HG03139 (cell line): ENCODE measurements at regions not wholly inside any gene's neighbourhood (a gene's known extent, or its start where the extent isn't known, plus 50 kb on each side); places are given as distances from the start of the nearest gene placed in this dataset.
"Not testable (repeated sequence)": the region's sequence is repeated elsewhere in the genome, so short reads cannot be mapped to it uniquely, and the experiment has no call there.

Experiments used
- ATAC-seq: cut with Tn5 transposase; IDR thresholded peaks from one replicate; pipeline ENCODE4 v1.9.1; 2021; ENCODE audit not compliant: unreplicated experiment

DNA sequence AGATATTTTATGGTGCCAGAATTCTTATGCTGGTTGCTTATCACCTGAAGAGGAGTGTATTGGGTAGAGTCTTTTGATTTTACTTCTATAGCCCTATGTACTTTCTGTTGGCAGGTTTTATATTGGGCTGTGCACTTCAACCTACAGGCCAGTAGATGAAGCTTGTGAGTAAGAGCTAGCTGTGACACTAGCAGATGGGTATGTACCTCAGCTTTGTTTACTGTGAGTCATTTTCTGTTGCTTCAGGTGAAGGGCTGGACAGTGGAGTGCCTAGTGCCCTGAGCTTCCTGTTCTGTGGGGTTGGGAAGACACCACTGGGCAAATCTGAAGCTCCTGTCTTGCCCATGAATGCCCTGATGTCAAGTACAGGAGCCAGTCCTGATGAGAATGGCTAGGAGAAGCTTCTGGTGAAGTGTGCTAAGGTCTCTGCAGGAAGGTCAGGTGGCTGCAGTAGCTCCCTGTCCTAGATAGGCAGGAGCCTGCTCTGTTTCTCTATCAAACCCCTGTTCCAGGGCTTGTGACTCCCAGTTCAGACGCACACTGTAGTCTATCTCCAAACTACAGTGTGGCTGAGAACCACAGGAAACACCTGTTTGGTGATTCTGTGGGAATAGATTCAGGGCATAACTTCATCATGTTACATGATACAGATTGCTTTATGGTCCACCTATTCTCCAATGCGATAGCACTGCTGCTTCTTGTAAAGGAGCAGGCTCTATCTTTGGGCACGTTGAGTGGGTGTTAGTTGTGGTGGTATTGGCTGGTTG lies 755.7 kb downstream of the KCNA4 start:
- ATAC-seq, result no peak

DNA sequence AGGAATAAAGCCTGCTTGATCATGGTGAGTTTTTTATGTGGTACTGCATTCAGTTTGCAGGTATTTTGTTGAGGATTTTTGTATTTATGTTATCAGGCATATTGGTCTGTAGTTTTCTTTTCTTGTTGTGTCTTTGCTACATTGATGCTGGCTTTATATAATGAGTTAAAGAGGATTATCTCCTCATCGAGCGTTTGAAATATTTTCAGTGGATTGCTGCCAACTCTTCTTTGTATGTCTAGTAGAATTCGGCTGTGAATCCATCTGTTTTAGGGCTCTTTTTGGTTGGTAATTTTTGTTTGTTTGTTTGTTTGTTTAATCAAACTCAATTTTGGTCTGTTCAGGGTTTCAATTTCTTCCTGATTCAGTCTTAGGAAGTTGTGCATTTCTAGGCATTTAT lies 758.4 kb downstream of the KCNA4 start:
- no peak for ATAC-seq

DNA sequence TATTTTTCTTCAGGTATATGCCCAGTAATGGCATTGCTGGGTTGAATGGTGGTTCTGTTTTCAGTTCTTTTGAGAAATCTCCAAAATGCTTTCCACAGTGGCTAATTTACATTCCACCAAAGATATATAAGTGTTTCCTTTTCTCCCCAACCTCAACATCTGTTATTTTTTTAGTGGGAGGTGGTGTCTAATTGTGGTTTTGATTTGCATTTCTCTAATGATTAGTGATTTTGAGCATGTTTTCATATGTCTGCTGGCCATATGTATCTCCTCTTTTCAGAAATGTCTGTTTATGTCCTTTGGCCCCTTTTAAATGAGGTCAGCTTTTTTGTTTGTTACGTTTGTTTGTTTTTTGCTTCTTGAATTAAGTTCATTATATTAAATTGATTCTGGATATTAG lies 760.2 kb downstream of the KCNA4 start:
- no peak for ATAC-seq

DNA sequence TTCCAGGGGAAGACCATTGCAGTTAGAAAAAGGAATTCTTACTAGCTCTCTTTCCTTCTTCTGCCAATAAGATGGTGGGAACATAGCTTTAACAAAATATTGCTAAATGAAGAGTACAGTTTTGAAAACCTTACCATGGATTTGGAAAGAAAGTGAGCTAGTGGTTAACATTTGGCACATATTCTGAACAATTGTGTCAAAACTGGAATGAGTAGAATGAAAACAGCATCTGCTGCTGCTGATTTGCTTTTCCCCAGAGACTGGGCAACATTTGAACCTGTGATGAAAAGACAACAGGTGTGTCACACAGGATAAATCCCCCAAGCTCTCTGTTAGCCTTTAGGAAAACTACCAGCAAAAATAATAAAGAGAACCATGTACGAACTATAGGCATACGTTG lies 761.4 kb downstream of the KCNA4 start:
- ATAC-seq, result no peak

DNA sequence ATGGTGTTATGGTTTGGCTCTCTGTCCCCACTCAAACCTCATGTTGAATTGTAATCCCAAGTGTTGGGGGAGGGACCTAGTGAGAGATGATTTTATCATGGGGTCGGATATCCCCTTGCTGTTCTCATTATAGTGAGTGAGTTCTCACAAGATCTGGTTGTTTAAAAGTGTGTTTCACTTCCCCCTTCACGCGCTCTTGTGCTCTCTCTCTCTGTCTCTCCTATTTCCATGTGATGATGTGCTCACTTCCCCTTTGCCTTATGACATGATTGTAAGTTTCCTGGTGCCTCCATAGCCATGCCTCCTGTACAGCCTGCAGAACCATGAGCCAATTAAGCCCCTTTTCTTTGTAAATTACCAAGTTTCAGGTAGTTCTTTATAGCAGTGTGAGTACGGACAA lies 765.1 kb downstream of the KCNA4 start:
- ATAC-seq, result peak; percentile 60

DNA sequence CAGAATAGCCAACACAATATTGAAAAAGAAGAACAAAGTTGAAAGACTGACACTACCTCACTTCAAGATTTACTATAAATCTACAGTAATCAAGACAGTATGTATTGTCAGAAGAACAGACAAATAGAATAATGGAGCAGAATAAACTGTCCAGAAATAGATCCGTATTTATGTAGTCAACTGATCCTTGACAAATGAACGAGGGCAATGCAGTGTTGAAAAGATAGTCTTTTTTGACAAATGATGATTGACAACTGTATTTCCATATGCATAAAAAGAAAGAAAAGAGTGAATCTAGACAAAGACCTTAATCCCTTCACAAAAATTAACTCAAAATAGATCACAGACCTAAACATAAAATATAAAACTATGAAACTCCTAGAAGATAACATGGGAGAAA lies 767.1 kb downstream of the KCNA4 start:
- ATAC-seq, result no peak

DNA sequence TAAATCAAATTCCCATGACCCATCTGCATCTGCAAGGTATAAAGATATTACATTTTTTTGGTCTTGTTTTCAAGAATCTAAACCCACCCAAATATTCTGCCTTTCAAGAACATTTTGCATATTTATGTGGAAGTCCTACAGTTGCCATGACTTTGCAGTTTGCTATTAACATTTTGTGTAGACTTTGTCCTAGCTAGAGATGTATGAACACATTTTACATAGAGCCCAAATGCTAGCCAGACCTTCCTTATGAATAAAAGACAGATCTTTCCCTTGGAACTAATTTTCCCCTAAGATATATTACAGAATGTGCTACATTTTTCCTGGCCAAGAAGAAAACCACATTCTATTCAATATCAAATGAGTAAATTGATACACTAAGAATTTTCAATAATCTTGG lies 772.5 kb downstream of the KCNA4 start:
- no peak for ATAC-seq

DNA sequence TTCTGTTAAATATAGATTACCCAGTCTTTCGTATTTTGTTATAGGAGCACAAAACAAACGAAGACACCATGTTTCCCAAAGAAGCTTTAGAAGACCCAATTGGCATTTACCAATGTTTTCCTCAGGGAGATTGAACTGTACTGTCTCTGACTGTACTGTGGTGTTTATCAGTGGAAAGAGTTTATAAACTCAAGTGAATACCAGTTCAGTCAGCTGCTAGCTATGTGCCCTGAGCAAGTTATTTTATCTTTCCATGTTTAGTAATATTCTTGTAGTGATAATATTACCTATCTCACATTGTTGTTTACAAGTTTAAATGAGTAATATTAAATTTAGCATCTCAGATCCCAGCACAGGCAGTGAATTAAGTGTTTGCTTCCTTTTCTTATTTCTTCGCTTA lies 773.2 kb downstream of the KCNA4 start:
- no peak for ATAC-seq

DNA sequence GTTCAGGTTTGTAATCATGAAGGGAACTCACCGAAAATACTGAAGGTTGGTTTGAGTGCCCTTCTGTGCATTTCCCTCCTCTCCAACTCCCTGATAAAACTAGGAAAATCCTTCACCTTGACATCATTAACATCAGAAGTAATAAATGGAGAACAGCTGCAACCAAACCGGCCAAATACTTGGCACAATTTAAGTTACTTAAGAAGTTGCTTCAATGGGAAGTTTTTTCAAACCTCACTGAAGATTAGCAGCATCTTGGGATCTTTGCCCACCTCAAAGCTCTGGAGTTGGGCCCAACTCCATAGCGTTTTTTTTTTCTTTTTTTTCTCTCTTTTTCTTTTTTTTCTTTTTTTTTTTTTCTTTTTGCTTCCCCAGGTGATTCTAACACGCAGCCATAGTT lies 784.8 kb downstream of the KCNA4 start:
- no peak for ATAC-seq

DNA sequence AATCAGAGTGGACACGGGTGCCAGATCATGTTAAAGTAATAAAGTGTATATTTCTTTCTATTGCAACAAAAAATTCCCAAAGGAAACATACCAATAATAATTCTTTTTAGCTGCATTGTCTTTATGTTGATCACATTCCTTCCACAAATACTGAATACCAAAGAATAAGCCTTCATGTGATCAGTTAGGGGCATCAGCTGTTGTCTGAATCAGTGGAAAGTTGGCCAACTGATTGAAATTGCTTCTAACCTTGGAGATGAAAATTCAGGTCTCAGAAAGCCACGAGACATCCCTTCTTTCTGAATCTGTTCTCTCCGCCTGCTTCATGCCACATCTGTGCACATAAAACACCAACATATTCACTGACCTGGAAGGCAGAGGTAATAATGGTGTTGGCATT lies 785.2 kb downstream of the KCNA4 start:
- no peak for ATAC-seq

DNA sequence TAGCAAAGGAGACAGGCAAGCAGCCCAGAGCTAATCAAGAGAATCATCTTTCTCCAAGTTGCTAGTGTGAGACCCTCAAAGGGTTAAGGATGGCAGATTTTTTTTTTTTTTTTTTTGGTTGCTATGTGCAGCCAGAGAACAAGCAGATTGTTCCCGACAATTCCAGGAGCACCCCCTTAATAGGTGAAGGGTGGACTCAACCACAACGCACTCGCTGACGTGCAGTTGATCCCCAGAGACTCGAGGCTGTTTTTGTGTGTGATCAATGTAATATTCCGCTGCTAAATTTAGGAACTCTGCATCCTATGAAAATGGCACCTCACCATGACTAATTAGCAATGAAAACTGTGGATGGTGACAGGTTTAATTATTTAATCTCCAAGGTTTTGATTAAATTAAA lies 789.0 kb downstream of the KCNA4 start:
- ATAC-seq, result no peak

DNA sequence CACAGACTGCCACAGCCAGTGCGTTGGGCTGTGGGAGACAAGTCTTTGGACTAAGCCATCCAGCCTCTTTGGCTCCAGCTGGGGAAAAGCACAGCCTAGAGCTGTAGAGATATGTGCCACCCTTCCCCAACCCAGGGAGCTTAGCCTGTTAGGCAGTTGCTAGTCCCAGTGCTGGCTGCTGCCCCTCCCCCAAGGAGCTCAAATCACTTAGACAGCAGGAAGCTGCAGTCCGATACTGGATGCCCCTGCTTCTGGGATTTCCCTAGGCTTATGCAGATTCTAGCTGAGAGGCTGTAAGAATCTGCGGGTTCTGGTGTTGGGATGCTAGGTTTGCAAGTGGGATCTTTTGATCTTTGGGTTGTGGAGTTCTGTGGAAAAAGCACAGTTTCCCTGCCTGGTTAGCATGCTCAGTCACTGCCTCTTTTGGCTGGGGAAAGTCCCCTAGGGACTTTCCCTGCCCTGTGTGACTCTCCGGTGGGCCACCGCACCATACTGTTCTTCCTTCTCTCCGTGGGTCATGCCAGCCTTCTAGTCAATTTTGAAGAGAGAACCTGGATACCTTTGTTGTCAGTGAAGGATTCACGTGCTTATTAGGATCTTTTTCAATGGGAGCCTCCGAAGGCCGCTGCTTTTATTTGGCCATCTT lies 792.0 kb downstream of the KCNA4 start:
- ATAC-seq, result no peak

DNA sequence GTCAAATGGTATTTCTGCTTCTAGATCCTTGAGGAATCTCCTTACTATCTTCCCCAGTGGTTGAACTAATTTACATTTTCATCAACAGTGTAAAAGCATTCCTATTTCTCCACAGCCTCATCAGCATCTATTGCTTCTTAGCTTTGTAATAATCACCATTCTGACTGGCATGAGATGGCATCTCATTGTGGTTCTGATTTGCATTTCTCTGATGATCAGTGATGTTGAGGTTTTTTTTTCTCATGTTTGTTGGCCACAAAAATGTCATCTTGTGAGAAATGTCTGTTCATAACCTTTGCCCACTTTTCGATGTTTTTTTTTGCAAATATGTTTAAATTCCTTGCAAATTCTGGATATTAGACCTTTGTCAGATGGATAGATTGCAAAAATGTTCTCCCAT lies 797.3 kb downstream of the KCNA4 start:
- not testable (repeated sequence) for ATAC-seq

DNA sequence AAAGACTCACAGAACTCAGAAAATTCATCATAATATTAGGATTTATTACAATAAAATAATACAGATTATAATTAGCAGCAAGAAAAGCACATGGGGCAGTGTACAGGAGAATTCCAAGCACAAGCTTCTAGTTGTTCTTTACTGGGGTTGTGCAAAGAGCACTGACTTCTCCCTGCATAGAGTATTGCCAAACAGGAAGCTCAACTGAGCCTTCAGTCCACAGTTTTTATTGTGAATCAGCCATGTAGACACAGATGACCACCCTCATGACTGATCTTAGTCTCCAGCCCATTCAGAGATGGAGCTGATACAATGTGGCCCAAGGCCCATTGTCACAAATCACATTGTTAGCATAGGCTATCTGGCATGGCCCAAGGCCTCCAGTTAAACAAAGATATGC lies 798.9 kb downstream of the KCNA4 start:
- ATAC-seq, result no peak

DNA sequence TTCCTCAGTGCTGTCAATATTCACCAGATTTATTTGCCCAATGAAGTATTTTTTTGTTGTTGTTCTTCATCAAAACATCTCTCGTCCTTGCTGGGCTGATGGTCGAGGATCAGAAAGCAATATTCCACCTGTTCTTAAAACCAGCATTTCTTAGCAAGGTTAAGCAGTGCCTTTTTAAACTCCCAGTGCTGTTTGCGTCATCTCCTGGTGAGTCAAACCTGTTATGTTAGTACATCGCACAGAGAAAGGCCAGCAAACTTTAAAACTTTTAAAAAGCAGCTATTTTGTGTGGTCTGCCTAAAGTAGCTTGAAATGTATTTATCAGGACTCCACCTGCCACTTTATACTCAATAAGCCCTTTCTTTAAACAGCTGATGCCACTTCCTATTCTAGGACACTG lies 802.0 kb downstream of the KCNA4 start:
- no peak for ATAC-seq

DNA sequence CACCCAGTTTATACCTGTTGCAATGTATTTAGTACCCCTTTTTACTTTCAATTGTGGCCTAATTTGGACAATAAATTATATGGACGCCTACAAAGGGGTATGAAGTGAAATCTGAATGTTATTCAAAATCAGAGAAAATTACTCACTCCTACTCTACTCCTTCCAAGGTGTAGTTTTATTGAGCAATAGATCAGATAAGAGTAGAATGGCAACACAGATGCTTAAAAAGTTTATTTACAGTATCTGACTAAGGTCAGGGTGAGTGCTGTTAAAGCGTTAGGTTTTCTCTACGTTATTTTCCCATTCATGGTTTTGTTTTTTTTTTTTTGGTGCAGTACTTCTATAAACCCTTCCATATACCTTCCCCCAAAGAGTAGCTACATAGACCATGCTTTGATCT lies 805.6 kb downstream of the KCNA4 start:
- ATAC-seq, result no peak

DNA sequence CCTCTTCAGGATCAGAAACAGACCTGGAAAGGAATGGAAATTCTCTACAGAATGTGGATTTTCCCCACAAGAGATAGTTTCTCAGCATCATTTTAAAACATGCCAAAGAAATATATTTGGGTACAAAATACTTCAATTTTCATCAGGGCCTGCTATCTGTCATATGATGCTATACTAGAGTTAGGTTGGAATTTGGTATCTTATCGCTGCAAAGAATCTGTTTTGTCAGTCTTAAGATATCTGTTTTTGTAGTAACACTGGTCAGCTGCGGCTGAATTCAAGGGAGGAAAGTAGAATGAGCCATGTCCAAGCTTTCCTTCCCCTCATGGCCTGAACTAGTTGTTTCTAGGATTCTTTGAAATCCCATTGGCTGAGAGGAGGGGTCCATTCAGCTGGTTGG lies 806.4 kb downstream of the KCNA4 start:
- ATAC-seq, result no peak

DNA sequence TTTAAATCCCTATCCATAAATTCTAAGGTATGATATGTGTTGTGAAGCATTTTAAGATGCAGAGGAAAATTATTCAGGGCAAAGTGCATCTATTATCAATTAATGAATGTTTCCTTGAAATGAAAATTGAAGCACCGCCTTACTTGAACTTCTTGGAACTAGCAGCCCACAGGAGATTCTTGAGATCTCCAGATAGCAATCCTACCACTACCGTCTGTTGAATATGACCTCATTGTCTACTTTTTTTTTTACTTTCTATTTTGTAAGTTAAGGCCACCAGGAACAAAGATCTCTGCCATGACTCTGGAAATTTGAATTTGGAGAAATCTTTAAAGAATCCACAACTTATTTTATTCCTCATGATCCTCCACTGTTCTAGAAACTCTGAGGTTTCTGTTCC lies 808.7 kb downstream of the KCNA4 start:
- no peak for ATAC-seq

DNA sequence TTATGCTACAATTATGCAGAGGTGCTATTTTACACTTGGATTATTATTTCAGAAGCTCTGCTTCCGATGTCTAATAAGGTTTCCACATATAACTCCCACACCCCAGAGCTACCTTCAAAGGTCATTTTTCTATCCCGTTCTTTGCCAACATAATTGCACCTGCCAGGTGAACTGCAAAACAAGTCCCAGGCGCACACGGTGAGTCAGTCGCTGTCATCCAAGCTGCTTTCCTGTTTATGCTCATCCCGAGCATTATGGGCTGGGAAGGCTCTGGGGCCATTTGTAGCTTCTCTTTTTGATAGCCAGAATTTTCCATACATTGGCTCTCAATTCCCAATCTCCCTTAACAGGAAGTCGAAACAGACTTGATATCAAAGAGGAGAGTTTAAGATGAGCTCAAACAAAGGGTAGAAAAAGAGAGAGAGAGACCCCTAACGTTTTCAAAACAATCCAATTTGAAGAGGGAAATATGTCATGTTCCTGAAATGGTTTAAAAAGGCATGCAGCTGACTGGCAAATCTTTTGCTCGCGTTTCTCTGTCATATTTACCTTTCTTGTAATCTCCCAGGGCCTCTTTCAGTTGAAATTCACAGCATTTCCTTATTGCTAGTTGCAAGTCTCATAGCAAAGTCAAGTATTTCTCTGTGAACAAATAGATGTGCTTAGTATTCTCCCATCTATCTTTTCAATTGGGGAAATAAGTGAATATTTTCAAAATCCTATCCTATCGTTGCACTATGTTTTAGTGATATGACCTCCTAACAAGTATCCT lies 815.9 kb downstream of the KCNA4 start:
- no peak for ATAC-seq

DNA sequence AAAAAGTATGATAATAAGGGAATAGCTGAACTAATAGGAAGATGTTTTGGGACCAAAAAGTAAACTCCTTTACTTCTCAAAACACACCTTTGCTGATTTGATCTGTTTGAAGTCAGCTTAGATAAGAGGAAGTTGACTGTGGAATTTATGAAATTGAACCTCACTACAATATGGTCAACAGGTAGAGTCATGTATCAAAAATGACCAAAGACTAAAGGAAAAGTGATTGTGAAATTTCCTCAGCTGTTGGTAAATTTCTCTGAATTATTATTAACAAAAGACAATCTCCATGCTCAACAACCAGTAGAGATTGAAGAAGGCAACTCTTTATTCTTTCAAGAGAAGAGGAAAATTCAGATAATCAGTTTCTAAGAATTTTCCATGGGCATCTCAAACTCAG lies 826.5 kb downstream of the KCNA4 start:
- no peak for ATAC-seq

DNA sequence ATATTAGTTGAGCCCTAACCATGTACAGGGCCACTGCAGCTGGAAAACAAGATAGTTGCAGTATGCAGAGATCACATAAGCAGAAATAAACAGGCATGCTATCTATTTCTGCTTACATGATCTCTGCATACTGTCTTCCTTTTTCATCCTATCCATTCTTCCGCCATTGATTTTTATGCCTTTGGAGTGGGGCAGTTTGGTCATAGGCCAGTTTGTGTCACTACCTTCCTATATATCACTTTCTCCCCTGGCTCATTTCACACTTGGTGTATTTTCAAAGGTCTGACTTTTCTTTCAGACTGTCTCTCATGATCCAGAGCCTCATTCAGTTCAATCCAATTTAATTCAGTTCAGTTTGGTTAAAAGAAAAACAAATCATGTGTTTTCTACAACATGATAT lies 829.6 kb downstream of the KCNA4 start:
- no peak for ATAC-seq
